Loucy (cell line): ENCODE measurements at regions not wholly inside any gene's neighbourhood (a gene's known extent, or its start where the extent isn't known, plus 50 kb on each side); places are given as distances from the start of the nearest gene placed in this dataset.

Experiments
- CTCF ChIP-seq: fragments of 200-600 bp; sonication (generic); conservative IDR thresholded peaks from 2 replicates; pipeline ENCODE4 v1.5.1; 2014; ENCODE audit warnings: mild to moderate bottlenecking, antibody characterized with exemption, low read length
- EZH2phosphoT487 ChIP-seq: fragments of 200-600 bp; IDR thresholded peaks from 2 replicates; pipeline ENCODE4 v1.6.1; 2018; ENCODE audit warnings: antibody characterized with exemption, mild to moderate bottlenecking, moderate library complexity, borderline replicate concordance

GRCh38 chr20:61176874-61177273 is 75.2 kb upstream of the CDH4 start:
- TF ChIP-seq CTCF = no peak
- no peak for TF ChIP-seq EZH2phosphoT487
